Progenitor cell of endocrine pancreas (in vitro differentiated cells): ENCODE measurements at regions not wholly inside any gene's neighbourhood (a gene's known extent, or its start where the extent isn't known, plus 50 kb on each side); places are given as distances from the start of the nearest gene placed in this dataset.

Experiments
- DNase-seq: peaks from one replicate; pipeline ENCODE4 v3.0.0; 2021; ENCODE audit warnings: low spot score; ENCODE audit not compliant: unreplicated experiment
- H3K27ac Mint-ChIP-seq: 2 replicates; pipeline ENCODE4 v1.8.0; 2021; ENCODE audit warnings: mild to moderate bottlenecking, moderate library complexity, mixed read lengths
- H3K27me3 Mint-ChIP-seq: 2 replicates; pipeline ENCODE4 v1.8.0; 2021; ENCODE audit warnings: mixed read lengths
- H3K36me3 Mint-ChIP-seq: 2 replicates; pipeline ENCODE4 v1.8.0; 2022; ENCODE audit warnings: mixed read lengths; ENCODE audit not compliant: insufficient read depth
- H3K4me1 Mint-ChIP-seq: 2 replicates; pipeline ENCODE4 v1.8.0; 2021; ENCODE audit warnings: low read depth, mixed read lengths
- H3K4me3 Mint-ChIP-seq: 2 replicates; pipeline ENCODE4 v1.8.0; 2021; ENCODE audit warnings: low read depth, mild to moderate bottlenecking, moderate library complexity, mixed read lengths
- H3K9me3 Mint-ChIP-seq: 2 replicates; pipeline ENCODE4 v1.8.0; 2021; ENCODE audit warnings: low read depth, mixed read lengths
- CTCF ChIP-seq: fragments of 200-600 bp; sonication (generic); IDR thresholded peaks from one replicate; pipeline ENCODE4 v1.5.0; 2021; ENCODE audit warnings: antibody characterized with exemption, mild to moderate bottlenecking; ENCODE audit not compliant: unreplicated experiment

- Mint-ChIP-seq H3K9me3 (no peaks in the 10 kb centered on the region), H3K4me1 (no peaks in the 10 kb centered on the region), H3K36me3 (no peaks in the 10 kb centered on the region), H3K4me3 (no peak overlapping the region), H3K27me3 (peaks cover 3% of the 10 kb centered on the region), H3K27ac (no peak overlapping the region)
- DNase-seq: no peak
- TF ChIP-seq CTCF: no peak
These were observed 86.3 kb upstream of the HIVEP1 start for GRCh38 chr6:11925805-11926204.

- H3K9me3 Mint-ChIP-seq: no peaks in the 10 kb centered on the region
- no peak overlapping the region for H3K27ac Mint-ChIP-seq
- peaks cover 5% of the 10 kb centered on the region for H3K4me1 Mint-ChIP-seq
- no peak for DNase-seq
- peaks cover 3% of the 10 kb centered on the region for H3K27me3 Mint-ChIP-seq
- TF ChIP-seq CTCF: no peak
- H3K36me3 Mint-ChIP-seq: no peaks in the 10 kb centered on the region
- H3K4me3 Mint-ChIP-seq: no peak overlapping the region
These were observed 88.5 kb upstream of the HIVEP1 start for GRCh38 chr6:11923621-11924020.

- Mint-ChIP-seq H3K27me3 (peaks cover 3% of the 10 kb centered on the region), H3K4me3 (no peak overlapping the region), H3K9me3 (no peaks in the 10 kb centered on the region), H3K4me1 (peaks cover 9% of the 10 kb centered on the region), H3K36me3 (no peaks in the 10 kb centered on the region), H3K27ac (no peak overlapping the region)
- TF ChIP-seq CTCF: no peak
- no peak for DNase-seq
These were observed 89.2 kb upstream of the HIVEP1 start for GRCh38 chr6:11922901-11923300.

- peaks cover 9% of the 10 kb centered on the region for H3K4me1 Mint-ChIP-seq
These were observed 90.4 kb upstream of the HIVEP1 start for GRCh38 chr6:11921751-11922150.

GRCh38 chr6:11921017-11921438 is 91.1 kb upstream of the HIVEP1 start:
- no peak for DNase-seq
- peaks cover 9% of the 10 kb centered on the region for H3K4me1 Mint-ChIP-seq
- no peak overlapping the region for H3K4me3 Mint-ChIP-seq
- no peaks in the 10 kb centered on the region for H3K27me3 Mint-ChIP-seq
- H3K9me3 Mint-ChIP-seq: no peaks in the 10 kb centered on the region
- no peaks in the 10 kb centered on the region for H3K36me3 Mint-ChIP-seq
- peak overlapping the region; percentile 21 for H3K27ac Mint-ChIP-seq
- no peak for TF ChIP-seq CTCF

More at GRCh38 chr6:11921751-11922150, 90.4 kb upstream of the HIVEP1 start:
- DNase-seq: no peak
- no peak for TF ChIP-seq CTCF
- no peaks in the 10 kb centered on the region for H3K9me3 Mint-ChIP-seq
- H3K27me3 Mint-ChIP-seq: peaks cover 3% of the 10 kb centered on the region
- no peak overlapping the region for H3K27ac Mint-ChIP-seq
- H3K4me3 Mint-ChIP-seq: no peak overlapping the region
- no peaks in the 10 kb centered on the region for H3K36me3 Mint-ChIP-seq
